CD4-positive, alpha-beta T cell treated with Interleukin-15 for 1 hour (primary cell): ENCODE measurements at regions not wholly inside any gene's neighbourhood (a gene's known extent, or its start where the extent isn't known, plus 50 kb on each side); places are given as distances from the start of the nearest gene placed in this dataset.

ENCODE experiments used
- DNase-seq: peaks from one replicate; pipeline ENCODE4 v3.0.0-alpha.2; 2020

DNA sequence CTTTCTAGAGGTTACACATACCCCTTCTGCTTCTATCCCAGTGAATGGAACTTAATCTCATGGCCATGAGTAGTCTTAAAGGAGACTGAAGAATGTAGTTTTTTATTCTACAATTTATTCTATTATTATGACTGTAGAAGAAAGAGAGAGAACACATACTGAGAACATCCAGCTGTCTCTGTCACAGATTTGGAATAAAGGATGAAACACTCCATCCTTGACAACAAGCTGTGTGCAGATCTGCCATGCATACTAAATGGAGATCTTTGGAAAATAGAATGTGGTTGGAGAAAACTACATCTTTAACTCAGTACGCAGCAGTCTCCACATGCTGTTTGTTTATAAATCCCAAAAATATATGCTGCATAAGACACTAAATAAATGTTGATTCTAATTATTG lies 54.1 kb upstream of the NUDT7 start:
- DNase-seq, result no peak

DNA sequence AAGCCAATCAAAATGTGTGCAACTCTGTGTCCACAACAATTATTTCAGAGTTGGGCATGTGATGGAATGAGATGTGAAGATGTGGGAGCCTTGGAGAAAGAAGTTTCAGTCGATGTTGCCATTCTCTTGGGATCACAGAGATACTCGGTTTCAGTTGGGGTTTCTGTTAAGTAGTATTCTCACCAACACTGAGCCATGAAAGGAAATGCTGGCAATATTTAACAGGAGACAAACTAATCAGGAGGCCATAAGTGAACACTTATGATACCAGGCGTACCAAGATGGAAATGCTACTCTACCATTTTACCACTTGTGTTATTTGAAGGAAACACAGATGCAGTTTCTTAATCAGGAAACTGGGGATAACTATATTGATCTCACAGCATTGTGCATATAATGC lies 53.3 kb upstream of the NUDT7 start:
- no peak for DNase-seq
